Subcutaneous abdominal adipose tissue (tissue), 5 donors: ENCODE measurements at regions not wholly inside any gene's neighbourhood (a gene's known extent, or its start where the extent isn't known, plus 50 kb on each side); places are given as distances from the start of the nearest gene placed in this dataset.

Source experiments
- H3K27ac ChIP-seq: one replicate; pipeline ENCODE4 v1.7.0; 2013; ENCODE audit warnings: low read depth, mild to moderate bottlenecking, inconsistent platforms, low read length, moderate library complexity
- H3K27me3 ChIP-seq, 5 donors: one replicate each; pipeline ENCODE4 v1.7.0; 2013; ENCODE audit warnings: low read length in 5 of 5, inconsistent platforms in 1 of 5; ENCODE audit not compliant: control insufficient read depth in 5 of 5, insufficient read depth in 4 of 5
- H3K36me3 ChIP-seq, 5 donors: one replicate each; pipeline ENCODE4 v1.7.0; 2013; ENCODE audit warnings: low read length in 5 of 5; ENCODE audit not compliant: control insufficient read depth in 5 of 5, insufficient read depth in 5 of 5
- H3K4me1 ChIP-seq, 5 donors: one replicate each; pipeline ENCODE4 v1.7.0; 2013; ENCODE audit warnings: low read length in 5 of 5, mild to moderate bottlenecking in 3 of 5, moderate library complexity in 1 of 5; ENCODE audit not compliant: control insufficient read depth in 5 of 5, insufficient read depth in 5 of 5
- H3K4me3 ChIP-seq, 5 donors: one replicate each; pipeline ENCODE4 v1.7.0; 2013; ENCODE audit warnings: low read length in 5 of 5, low read depth in 1 of 5
- H3K9ac ChIP-seq, 5 donors: one replicate each; pipeline ENCODE4 v1.7.0; 2013; ENCODE audit warnings: low read length in 5 of 5, mild to moderate bottlenecking in 4 of 5, moderate library complexity in 3 of 5
- H3K9me3 ChIP-seq, 5 donors: one replicate each; pipeline ENCODE4 v1.7.0; 2013; ENCODE audit warnings: low read length in 5 of 5; ENCODE audit not compliant: control insufficient read depth in 5 of 5
- donor health status: healthy.
- donor health status: healthy.
- donor health status: healthy.
- donor health status: healthy.
- donor health status: healthy.

DNA sequence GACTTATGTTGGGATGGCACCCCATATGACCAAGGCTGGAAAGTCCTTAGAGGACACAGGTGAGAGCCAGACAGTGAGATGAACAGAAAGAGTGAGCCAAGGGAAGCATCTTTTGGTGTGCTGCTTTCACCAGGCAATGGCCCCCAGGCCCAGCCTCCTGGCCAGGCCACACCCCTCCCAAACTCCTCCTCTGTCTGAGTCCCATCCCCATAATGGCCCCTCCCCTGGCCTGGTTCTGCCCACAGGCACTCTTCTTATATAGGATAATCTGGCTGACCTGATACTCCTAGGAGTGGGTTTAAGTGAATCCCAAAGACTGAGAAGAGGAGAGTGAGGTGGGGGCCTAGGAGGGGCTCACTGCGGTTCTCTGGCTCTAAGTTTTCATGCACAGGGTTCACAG lies 252.5 kb downstream of the RPS24 start:
- Histone ChIP-seq H3K9me3 (no peaks in the 10 kb centered on the region), H3K4me1 (no peaks in the 10 kb centered on the region), H3K36me3 (no peaks in the 10 kb centered on the region), H3K9ac (no peak overlapping the region), H3K27me3 (no peaks in the 10 kb centered on the region), H3K4me3 (no peak overlapping the region), H3K27ac (no peak overlapping the region)

GRCh38 chr10:78286668-78287067 lies 253.0 kb downstream of the RPS24 start:
- H3K9me3 ChIP-seq, result no peaks in the 10 kb centered on the region
- H3K4me1 ChIP-seq, result no peaks in the 10 kb centered on the region
- H3K27ac ChIP-seq, result no peak overlapping the region
- H3K4me3 ChIP-seq, result no peak overlapping the region
- H3K9ac ChIP-seq, result no peak overlapping the region
- no peaks in the 10 kb centered on the region for H3K27me3 ChIP-seq
- no peaks in the 10 kb centered on the region for H3K36me3 ChIP-seq

- Histone ChIP-seq H3K4me3 (no peak overlapping the region), H3K9ac (no peak overlapping the region), H3K27me3 (no peaks in the 10 kb centered on the region), H3K4me1 (peaks cover 0 to 4% (median 0%) of the 10 kb centered on the region in 5 donors), H3K36me3 (no peaks in the 10 kb centered on the region), H3K27ac (no peak overlapping the region), H3K9me3 (no peaks in the 10 kb centered on the region)
These were observed 254.0 kb downstream of the RPS24 start for GRCh38 chr10:78287618-78288017.

DNA sequence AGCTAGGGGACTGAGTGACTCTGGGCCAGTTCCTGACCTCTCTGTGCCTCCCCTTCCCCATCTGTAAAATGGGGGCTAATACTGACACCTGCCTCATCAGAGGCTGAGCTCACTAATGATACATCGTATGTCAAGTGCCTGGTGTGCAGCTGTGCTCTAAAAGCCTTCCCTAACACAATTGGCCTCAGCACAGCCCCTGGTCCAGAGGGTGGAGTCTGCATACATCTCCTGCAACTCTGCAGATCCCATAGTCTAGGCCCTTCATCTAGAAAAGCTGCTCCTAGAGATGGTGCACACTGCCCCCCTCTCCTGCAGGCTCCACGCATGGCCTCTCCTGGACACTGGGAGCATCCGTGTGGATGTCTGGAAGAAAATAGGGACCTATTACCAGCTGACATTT lies 255.0 kb downstream of the RPS24 start:
- H3K4me1 ChIP-seq, result peaks cover 0 to 5% (median 0%) of the 10 kb centered on the region in 5 donors
- H3K9me3 ChIP-seq, result no peaks in the 10 kb centered on the region
- no peak overlapping the region for H3K4me3 ChIP-seq
- H3K27me3 ChIP-seq, result peaks cover 0 to 3% (median 0%) of the 10 kb centered on the region in 5 donors
- no peak overlapping the region for H3K27ac ChIP-seq
- H3K36me3 ChIP-seq, result no peaks in the 10 kb centered on the region
- no peak overlapping the region for H3K9ac ChIP-seq

GRCh38 chr10:78290131-78290750 lies 256.6 kb downstream of the RPS24 start:
- H3K9me3 ChIP-seq, result no peaks in the 10 kb centered on the region
- no peak overlapping the region for H3K4me3 ChIP-seq
- peaks cover 0 to 7% (median 0%) of the 10 kb centered on the region in 5 donors for H3K4me1 ChIP-seq
- no peak overlapping the region for H3K27ac ChIP-seq
- peaks cover 0 to 7% (median 0%) of the 10 kb centered on the region in 5 donors for H3K27me3 ChIP-seq
- H3K36me3 ChIP-seq, result no peaks in the 10 kb centered on the region
- no peak overlapping the region for H3K9ac ChIP-seq

- Histone ChIP-seq H3K4me1 (peaks cover 0 to 7% (median 0%) of the 10 kb centered on the region in 5 donors), H3K9me3 (no peaks in the 10 kb centered on the region), H3K9ac (no peak overlapping the region), H3K36me3 (no peaks in the 10 kb centered on the region), H3K4me3 (no peak overlapping the region), H3K27ac (no peak overlapping the region), H3K27me3 (peaks cover 0 to 7% (median 0%) of the 10 kb centered on the region in 5 donors)
These were observed 258.1 kb downstream of the RPS24 start for GRCh38 chr10:78291722-78292121.

- Histone ChIP-seq H3K9ac (no peak overlapping the region), H3K27me3 (peaks cover 0 to 7% (median 0%) of the 10 kb centered on the region in 5 donors)
These were observed 258.8 kb downstream of the RPS24 start for GRCh38 chr10:78292250-78292981.

DNA sequence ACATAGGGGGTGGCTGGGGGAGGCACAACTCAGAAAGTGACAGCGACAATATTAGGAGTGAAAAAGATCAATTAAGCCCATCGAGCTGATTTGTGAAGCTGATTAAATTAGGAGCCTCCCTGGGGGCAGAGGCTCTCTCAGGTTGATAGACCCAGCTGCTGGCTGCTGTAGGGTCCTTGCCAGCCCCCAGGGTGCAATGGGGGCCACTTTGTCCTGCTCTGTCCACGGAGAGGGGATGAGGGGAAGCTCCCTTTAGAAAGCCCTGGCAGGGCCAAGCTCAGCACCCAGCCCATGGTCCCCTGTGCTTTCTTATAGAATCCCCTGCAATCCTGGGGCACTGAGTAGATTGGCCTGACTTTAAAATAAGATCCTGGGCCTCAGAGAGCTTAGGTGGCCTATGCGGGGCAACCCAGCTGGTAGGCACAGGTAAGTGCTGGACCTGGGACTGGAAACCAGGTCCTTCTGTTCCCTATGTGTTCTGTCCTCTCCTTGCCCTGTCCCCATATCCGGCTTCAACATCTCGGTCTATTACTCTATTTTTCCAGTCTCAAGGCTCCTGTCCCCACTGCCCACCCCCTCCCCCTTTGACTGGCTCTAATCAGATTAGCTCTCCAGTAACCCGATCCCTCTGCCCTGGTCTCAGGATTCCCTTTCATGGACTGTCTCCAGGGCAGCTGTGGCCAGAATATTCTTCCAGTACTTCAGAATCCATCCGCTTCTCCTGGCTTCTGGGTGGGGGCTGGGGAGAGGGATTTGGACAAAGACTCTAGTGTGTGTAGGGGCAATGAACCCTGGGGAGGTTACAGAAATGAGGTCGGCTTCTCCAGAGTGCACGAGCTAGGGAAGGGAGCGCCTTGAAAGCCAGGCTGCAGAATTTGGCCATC lies 259.6 kb downstream of the RPS24 start:
- Histone ChIP-seq H3K36me3 (no peaks in the 10 kb centered on the region), H3K9me3 (no peaks in the 10 kb centered on the region), H3K27me3 (peaks cover 0 to 7% (median 0%) of the 10 kb centered on the region in 5 donors), H3K9ac (no peak overlapping the region), H3K4me1 (peaks cover 0 to 7% (median 0%) of the 10 kb centered on the region in 5 donors), H3K4me3 (no peak overlapping the region), H3K27ac (no peak overlapping the region)

More at GRCh38 chr10:78292250-78292981, 258.8 kb downstream of the RPS24 start:
- no peak overlapping the region for H3K4me3 ChIP-seq
- H3K9me3 ChIP-seq, result no peaks in the 10 kb centered on the region
- peaks cover 0 to 7% (median 0%) of the 10 kb centered on the region in 5 donors for H3K4me1 ChIP-seq
- H3K36me3 ChIP-seq, result no peaks in the 10 kb centered on the region
- H3K27ac ChIP-seq, result no peak overlapping the region

DNA sequence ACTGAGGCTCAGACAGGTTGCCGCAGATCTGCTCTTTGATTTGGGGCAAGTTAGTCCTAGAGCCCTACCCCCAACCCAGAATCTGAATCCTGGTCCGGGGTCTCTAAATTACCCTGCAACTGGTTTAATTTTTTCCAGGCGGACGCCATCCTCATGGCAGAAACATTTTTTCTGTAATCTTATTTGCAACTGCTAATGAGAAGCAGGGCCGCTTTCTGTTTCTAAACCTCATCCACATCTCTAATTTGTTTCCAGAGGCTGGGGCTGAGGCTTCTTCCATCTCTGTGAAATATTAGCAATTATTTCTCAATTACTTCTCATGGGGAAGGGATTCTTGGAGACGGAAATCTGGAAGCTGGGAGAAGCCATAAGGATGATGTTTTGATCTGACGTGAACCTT lies 261.6 kb downstream of the RPS24 start:
- no peaks in the 10 kb centered on the region for H3K36me3 ChIP-seq
- H3K27me3 ChIP-seq, result peaks cover 0 to 7% (median 0%) of the 10 kb centered on the region in 5 donors
- H3K27ac ChIP-seq, result no peak overlapping the region
- no peak overlapping the region for H3K4me3 ChIP-seq
- peaks cover 0 to 1% (median under 1%) of the 10 kb centered on the region in 5 donors for H3K9me3 ChIP-seq
- peaks cover 0 to 11% (median 0%) of the 10 kb centered on the region in 5 donors for H3K4me1 ChIP-seq
- no peak overlapping the region for H3K9ac ChIP-seq
